Panc1 (cell line): ENCODE measurements at regions not wholly inside any gene's neighbourhood (a gene's known extent, or its start where the extent isn't known, plus 50 kb on each side); places are given as distances from the start of the nearest gene placed in this dataset.

Experiments
- ATAC-seq: fragments of 200-7000 bp; cut with Tn5 transposase; 2 replicates; pipeline ENCODE4 v1.9.1; 2020; ENCODE audit warnings: mild to moderate bottlenecking, moderate library complexity
- BruUV-seq: library from RNA; stranded (reverse); fragments of 400-500 nt; replicated peaks from 2 replicates; lab custom pipeline; 2021; lab: Mats Ljungman, UMichigan
- CTCF ChIA-PET: fragments of 300-600 bp; sonication (Branson Sonifier 250); formaldehyde crosslinking; loops from one replicate; lab custom pipeline; 2022; ENCODE audit warnings: antibody characterized with exemption; lab: Charles Lee
- POLR2A ChIA-PET: fragments of 300-600 bp; sonication (Branson Sonifier 250); formaldehyde crosslinking; loops from one replicate; lab custom pipeline; 2022; ENCODE audit warnings: antibody characterized with exemption; lab: Charles Lee
- DNase-seq: peaks from one replicate; pipeline ENCODE4 v3.0.0-alpha.2; 2010; ENCODE audit warnings: low read depth, low spot score
- H3K27ac ChIP-seq: 2 replicates; pipeline ENCODE4 v1.5.1; 2011; ENCODE audit warnings: mild to moderate bottlenecking, low read length, inconsistent platforms
- H3K27me3 ChIP-seq: fragments of 200-500 bp; sonication (Bioruptor generic); 2 replicates; pipeline ENCODE4 v1.6.0; 2014; ENCODE audit warnings: low read length, inconsistent platforms; ENCODE audit not compliant: control insufficient read depth, insufficient read depth
- H3K36me3 ChIP-seq: fragments of 200-500 bp; sonication (Bioruptor generic); 2 replicates; pipeline ENCODE4 v1.5.1; 2014; ENCODE audit warnings: inconsistent platforms, mild to moderate bottlenecking, low read length, moderate library complexity; ENCODE audit not compliant: control insufficient read depth, insufficient read depth
- H3K4me1 ChIP-seq: 2 replicates; pipeline ENCODE4 v1.5.1; 2011; ENCODE audit warnings: inconsistent platforms, mild to moderate bottlenecking, low read length, moderate library complexity; ENCODE audit not compliant: control insufficient read depth, insufficient read depth
- H3K4me3 ChIP-seq, 2 experiments: 2 replicates each; pipeline ENCODE4 v1.5.1; 2011 to 2012; ENCODE audit warnings: low read depth in 2 of 2, low read length in 2 of 2, mild to moderate bottlenecking in 2 of 2, inconsistent platforms in 1 of 2, moderate library complexity in 1 of 2
- H3K9me3 ChIP-seq: fragments of 200-500 bp; sonication (Bioruptor generic); 2 replicates; pipeline ENCODE4 v1.5.1; 2014; ENCODE audit warnings: low read depth, mild to moderate bottlenecking, inconsistent platforms, low read length, moderate library complexity; ENCODE audit not compliant: control insufficient read depth, insufficient read depth
- POLR2AphosphoS5 ChIP-seq: IDR thresholded peaks from 2 replicates; pipeline ENCODE4 v1.6.1; 2012; ENCODE audit warnings: mild to moderate bottlenecking, low read depth, low read length, moderate library complexity
- REST ChIP-seq, 2 experiments: IDR thresholded peaks; 2 replicates each; pipeline ENCODE4 v1.6.1; 2011 to 2012; ENCODE audit warnings: low read depth in 2 of 2, control low read depth in 1 of 2, low read length in 1 of 2, mild to moderate bottlenecking in 1 of 2, moderate library complexity in 1 of 2; ENCODE audit not compliant: insufficient read depth in 1 of 2
- SIN3A ChIP-seq: IDR thresholded peaks from 2 replicates; pipeline ENCODE4 v1.6.1; 2012; ENCODE audit warnings: low read depth, mild to moderate bottlenecking, low read length, moderate library complexity, borderline replicate concordance; ENCODE audit not compliant: insufficient read depth
- TCF7L2 ChIP-seq: IDR thresholded peaks from 2 replicates; pipeline ENCODE4 v1.6.1; 2011; ENCODE audit warnings: mild to moderate bottlenecking, low read depth, low read length, inconsistent platforms
- in situ Hi-C: cut with HindIII; loops from 2 replicates; pipeline ENCODE4 v1.10.0; 2016; ENCODE audit warnings: low sequenced_read_pairs, low pct_unique_long_range_greater_than_20kb
- intact Hi-C: fragments of 100-400 bp; cut with micrococcal nuclease; formaldehyde crosslinking; loops from one replicate; pipeline ENCODE4 v1.10.0; 2022; ENCODE audit not compliant: unreplicated experiment
- TF ChIP-seq, protein P1 (sequence below): fragments of 450-650 bp; IDR thresholded peaks from 2 replicates; pipeline ENCODE4 v1.5.1; 2017; ENCODE audit warnings: mild to moderate bottlenecking

DNA sequence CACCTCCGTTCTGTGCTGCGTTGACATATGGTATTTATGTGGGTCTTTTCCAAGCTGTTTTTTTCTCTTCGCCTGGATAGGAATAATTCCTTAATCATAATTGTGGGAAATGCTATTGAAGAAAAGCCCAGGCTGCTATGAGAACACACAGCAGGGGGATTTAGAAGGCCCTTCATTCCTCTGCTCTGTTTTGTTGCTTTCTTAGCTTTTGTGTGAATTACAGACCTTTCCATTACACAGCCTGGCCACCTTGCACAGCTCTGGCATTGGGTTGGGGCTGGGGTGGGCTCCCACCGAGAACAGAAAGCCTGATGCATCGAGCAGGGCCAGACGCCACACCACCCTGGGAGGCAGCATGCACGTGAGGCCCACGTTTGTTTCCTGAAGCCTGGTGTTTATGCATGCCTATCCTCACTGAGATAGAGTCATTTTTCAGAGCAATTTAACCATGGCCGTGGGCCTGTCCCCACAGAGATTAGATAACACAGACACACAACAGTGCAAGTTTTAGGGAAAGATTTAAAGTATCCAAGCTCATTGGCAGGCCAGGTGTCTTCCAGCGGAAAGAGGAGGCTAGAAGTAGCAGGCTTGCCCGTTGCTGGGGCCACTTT is 287.6 kb upstream of the PWP1 start:
- no TSS peak for BruUV-seq
- in situ Hi-C loops (no loop called here), intact Hi-C loops (no loop called here)
- Histone ChIP-seq H3K27me3 (no peaks in the 10 kb centered on the region; the same call in 1 of the 2 replicates), H3K9me3 (no peaks in the 10 kb centered on the region), H3K27ac (no peak overlapping the region), H3K4me3 (no peak overlapping the region), H3K36me3 (no peaks in the 10 kb centered on the region), H3K4me1 (no peaks in the 10 kb centered on the region)
- TF ChIP-seq, protein P1, sequence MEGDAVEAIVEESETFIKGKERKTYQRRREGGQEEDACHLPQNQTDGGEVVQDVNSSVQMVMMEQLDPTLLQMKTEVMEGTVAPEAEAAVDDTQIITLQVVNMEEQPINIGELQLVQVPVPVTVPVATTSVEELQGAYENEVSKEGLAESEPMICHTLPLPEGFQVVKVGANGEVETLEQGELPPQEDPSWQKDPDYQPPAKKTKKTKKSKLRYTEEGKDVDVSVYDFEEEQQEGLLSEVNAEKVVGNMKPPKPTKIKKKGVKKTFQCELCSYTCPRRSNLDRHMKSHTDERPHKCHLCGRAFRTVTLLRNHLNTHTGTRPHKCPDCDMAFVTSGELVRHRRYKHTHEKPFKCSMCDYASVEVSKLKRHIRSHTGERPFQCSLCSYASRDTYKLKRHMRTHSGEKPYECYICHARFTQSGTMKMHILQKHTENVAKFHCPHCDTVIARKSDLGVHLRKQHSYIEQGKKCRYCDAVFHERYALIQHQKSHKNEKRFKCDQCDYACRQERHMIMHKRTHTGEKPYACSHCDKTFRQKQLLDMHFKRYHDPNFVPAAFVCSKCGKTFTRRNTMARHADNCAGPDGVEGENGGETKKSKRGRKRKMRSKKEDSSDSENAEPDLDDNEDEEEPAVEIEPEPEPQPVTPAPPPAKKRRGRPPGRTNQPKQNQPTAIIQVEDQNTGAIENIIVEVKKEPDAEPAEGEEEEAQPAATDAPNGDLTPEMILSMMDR, result no peak
- TF ChIP-seq TCF7L2 (no peak), REST (IDR thresholded peaks at IDR 0.05; ENCODE audit: insufficient read depth in 1 of 2, low read depth in 2 of 2, low read length in 1 of 2) (no peak), POLR2AphosphoS5 (no peak), SIN3A (no peak)
- ATAC-seq (no peak), DNase-seq (no peak)
- CTCF ChIA-PET, result no interaction called here
- POLR2A ChIA-PET, result no interaction called here

DNA sequence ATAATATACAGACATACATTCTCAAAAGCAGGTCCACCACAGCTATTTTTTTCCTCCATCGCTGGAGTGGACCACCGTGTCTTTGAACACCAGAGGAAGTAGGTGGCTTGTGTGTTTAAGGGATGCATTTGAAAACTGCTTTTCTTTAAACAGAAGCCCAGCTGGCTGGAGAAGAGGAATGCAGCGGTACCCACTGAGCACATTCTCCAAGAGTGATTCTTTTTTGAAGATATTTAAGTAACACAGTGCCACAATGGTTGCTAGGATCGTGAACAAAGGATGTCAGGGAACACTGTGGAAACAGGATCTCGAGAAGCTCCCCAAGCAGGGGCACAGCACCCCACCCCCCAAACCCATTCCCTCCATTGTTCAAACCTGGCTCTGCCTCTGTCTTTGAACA is 286.6 kb upstream of the PWP1 start:
- H3K36me3 ChIP-seq, result no peaks in the 10 kb centered on the region
- POLR2A ChIA-PET, result no interaction called here
- in situ Hi-C loops, result no loop called here

More for the DNA sequence above, 286.6 kb upstream of the PWP1 start:
- H3K4me1 ChIP-seq, result no peaks in the 10 kb centered on the region
- CTCF ChIA-PET, result interaction anchor here (1.0 kb wide), 1 partner anchor 268 kb away, joined by 6 read pairs; no protein-coding TSS in a partner anchor
- no TSS peak for BruUV-seq
- no peak for TF ChIP-seq SIN3A
- TF ChIP-seq TCF7L2, result no peak
- TF ChIP-seq REST (IDR thresholded peaks at IDR 0.05; ENCODE audit: insufficient read depth in 1 of 2, low read depth in 2 of 2, low read length in 1 of 2), result no peak
- TF ChIP-seq, protein P1, result no peak
- no peak for TF ChIP-seq POLR2AphosphoS5
- no peaks in the 10 kb centered on the region for H3K9me3 ChIP-seq
- H3K4me3 ChIP-seq, result no peak overlapping the region
- intact Hi-C loops, result no loop called here
- no peak for DNase-seq
- H3K27ac ChIP-seq, result no peak overlapping the region
- ATAC-seq, result no peak
- no peaks in the 10 kb centered on the region; the same call in 1 of the 2 replicates for H3K27me3 ChIP-seq
